Left ventricle myocardium inferior (tissue), 1 donor: ENCODE measurements at regions not wholly inside any gene's neighbourhood (a gene's known extent, or its start where the extent isn't known, plus 50 kb on each side); places are given as distances from the start of the nearest gene placed in this dataset.

Experiments
- DNase-seq: peaks from one replicate; pipeline ENCODE4 v3.0.0-alpha.2; 2020
- H3K27ac ChIP-seq: fragments of 200-600 bp; replicated peaks from 2 replicates; pipeline ENCODE4 v1.8.0; 2021
- H3K27me3 ChIP-seq: fragments of 200-600 bp; 2 replicates; pipeline ENCODE4 v1.8.0; 2021; ENCODE audit warnings: low read depth
- H3K36me3 ChIP-seq: fragments of 200-600 bp; 2 replicates; pipeline ENCODE4 v1.8.0; 2021
- H3K4me1 ChIP-seq: fragments of 200-600 bp; 2 replicates; pipeline ENCODE4 v1.8.0; 2021
- H3K4me3 ChIP-seq: fragments of 200-600 bp; 2 replicates; pipeline ENCODE4 v1.8.0; 2021; ENCODE audit warnings: mild to moderate bottlenecking, moderate library complexity
- H3K9me3 ChIP-seq: fragments of 200-600 bp; replicated peaks from 2 replicates; pipeline ENCODE4 v1.8.0; 2021
- CTCF ChIP-seq: fragments of 200-600 bp; IDR thresholded peaks from 2 replicates; pipeline ENCODE4 v1.8.0; 2021; ENCODE audit warnings: antibody characterized with exemption, mild to moderate bottlenecking, borderline replicate concordance
- intact Hi-C: fragments of 100-400 bp; cut with micrococcal nuclease; formaldehyde crosslinking; loops from one replicate; pipeline ENCODE4 v1.11.0; 2022
- donor health status: DM: no; HTN: yes; CAD: no; lungs with severe emphysema.

- H3K9me3 ChIP-seq: no peaks in the 10 kb centered on the region
- H3K27ac ChIP-seq: no peak overlapping the region
- H3K4me1 ChIP-seq: no peaks in the 10 kb centered on the region
- TF ChIP-seq CTCF: no peak
- no peak overlapping the region for H3K4me3 ChIP-seq
- DNase-seq: no peak
- H3K36me3 ChIP-seq: no peaks in the 10 kb centered on the region
- H3K27me3 ChIP-seq: no peaks in the 10 kb centered on the region
- intact Hi-C loops: no loop called here
Observed at GRCh38 chrX:39459952-39460351, 637.8 kb downstream of the BCOR start.

GRCh38 chrX:39460499-39460898, 637.3 kb downstream of the BCOR start:
- H3K27me3 ChIP-seq: no peaks in the 10 kb centered on the region
- H3K4me3 ChIP-seq: no peak overlapping the region
- H3K9me3 ChIP-seq: no peaks in the 10 kb centered on the region
- no peak for DNase-seq
- H3K36me3 ChIP-seq: no peaks in the 10 kb centered on the region
- H3K27ac ChIP-seq: no peak overlapping the region
- no peaks in the 10 kb centered on the region for H3K4me1 ChIP-seq
- no peak for TF ChIP-seq CTCF
- intact Hi-C loops: no loop called here

GRCh38 chrX:39462835-39463234, 634.9 kb downstream of the BCOR start:
- Histone ChIP-seq H3K36me3 (no peaks in the 10 kb centered on the region), H3K4me1 (no peaks in the 10 kb centered on the region), H3K27ac (no peak overlapping the region), H3K27me3 (no peaks in the 10 kb centered on the region), H3K9me3 (no peaks in the 10 kb centered on the region), H3K4me3 (no peak overlapping the region)
- no peak for TF ChIP-seq CTCF
- DNase-seq: no peak
- intact Hi-C loops: no loop called here

- Histone ChIP-seq H3K4me3 (no peak overlapping the region), H3K27me3 (no peaks in the 10 kb centered on the region), H3K9me3 (no peaks in the 10 kb centered on the region), H3K4me1 (no peaks in the 10 kb centered on the region), H3K27ac (no peak overlapping the region), H3K36me3 (no peaks in the 10 kb centered on the region)
- intact Hi-C loops: no loop called here
- no peak for TF ChIP-seq CTCF
- no peak for DNase-seq
Observed at GRCh38 chrX:39464253-39464652, 633.5 kb downstream of the BCOR start.

- H3K4me3 ChIP-seq: no peak overlapping the region
Observed at GRCh38 chrX:39465467-39465866, 632.3 kb downstream of the BCOR start.

More at GRCh38 chrX:39465467-39465866, 632.3 kb downstream of the BCOR start:
- DNase-seq: no peak
- Histone ChIP-seq H3K27me3 (no peaks in the 10 kb centered on the region), H3K9me3 (no peaks in the 10 kb centered on the region), H3K36me3 (no peaks in the 10 kb centered on the region), H3K27ac (no peak overlapping the region), H3K4me1 (no peaks in the 10 kb centered on the region)
- intact Hi-C loops: no loop called here
- TF ChIP-seq CTCF: no peak
